Activated CD4-positive, alpha-beta T cell treated with anti-CD3 and anti-CD28 coated beads for 36 hours (primary cell): ENCODE measurements at regions not wholly inside any gene's neighbourhood (a gene's known extent, or its start where the extent isn't known, plus 50 kb on each side); places are given as distances from the start of the nearest gene placed in this dataset.
A peak's percentile ranks its signal among the peaks of the same experiment; 100 is the strongest.

Experiments
- ATAC-seq: fragments of 200-7000 bp; cut with Tn5 transposase; one replicate; pipeline ENCODE4 v1.10.0; 2021; ENCODE audit warnings: mild to moderate bottlenecking, moderate library complexity
- CTCF ChIA-PET: fragments of 350-600 bp; sonication (Branson Sonifier 250); formaldehyde crosslinking; loops from one replicate; lab custom pipeline; 2021; ENCODE audit warnings: antibody characterized with exemption; lab: Charles Lee
- POLR2A ChIA-PET: fragments of 350-600 bp; sonication (Branson Sonifier 250); formaldehyde crosslinking; loops from one replicate; lab custom pipeline; 2021; ENCODE audit warnings: antibody characterized with exemption, inconsistent platforms; lab: Charles Lee
- DNase-seq: peaks from one replicate; pipeline ENCODE4 v3.0.0-alpha.2; 2020
- H3K27ac Mint-ChIP-seq: one replicate; pipeline ENCODE4 v1.8.0; 2021; ENCODE audit warnings: mixed read lengths
- H3K27me3 Mint-ChIP-seq: one replicate; pipeline ENCODE4 v1.8.0; 2021; ENCODE audit warnings: mixed read lengths
- H3K36me3 Mint-ChIP-seq: one replicate; pipeline ENCODE4 v1.8.0; 2021; ENCODE audit warnings: low read depth, mixed read lengths
- H3K4me1 Mint-ChIP-seq: one replicate; pipeline ENCODE4 v1.8.0; 2021; ENCODE audit warnings: mixed read lengths
- H3K4me3 Mint-ChIP-seq: one replicate; pipeline ENCODE4 v1.8.0; 2021; ENCODE audit warnings: mild to moderate bottlenecking, moderate library complexity, mixed read lengths
- H3K9me3 Mint-ChIP-seq: one replicate; pipeline ENCODE4 v1.8.0; 2021; ENCODE audit warnings: low read depth, mixed read lengths
- intact Hi-C, 2 experiments: fragments of 100-400 bp; cut with DNase I in 1 of 2; cut with micrococcal nuclease in 1 of 2; formaldehyde crosslinking; loops; one replicate each; pipeline versions ENCODE4 v1.14.2 to v1.15.1; 2022 to 2024; cut with DNase I, micrococcal nuclease

DNA sequence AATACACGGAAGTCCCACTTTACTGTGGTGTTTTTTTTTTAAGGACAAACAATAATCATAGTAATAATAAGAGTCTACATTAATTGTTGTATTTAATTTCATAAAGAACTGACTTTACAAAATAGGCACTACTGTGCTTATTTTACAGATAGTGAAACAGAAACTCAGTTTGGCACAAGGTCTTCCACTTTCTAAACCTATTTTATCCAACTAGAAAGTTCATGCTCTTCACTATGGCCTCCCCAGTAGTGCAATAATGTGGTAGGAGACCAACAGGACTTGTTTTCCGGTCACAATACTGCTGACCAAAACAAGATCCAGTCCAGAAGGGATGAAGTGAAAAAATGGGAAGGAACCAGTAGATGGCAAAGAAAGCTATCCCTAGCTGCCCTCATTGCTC lies 531.6 kb downstream of the CAAP1 start:
- Mint-ChIP-seq H3K9me3 (peaks cover 11% of the 10 kb centered on the region), H3K27ac (no peak overlapping the region), H3K4me3 (no peak overlapping the region), H3K36me3 (no peaks in the 10 kb centered on the region), H3K4me1 (no peaks in the 10 kb centered on the region), H3K27me3 (no peaks in the 10 kb centered on the region)
- ATAC-seq (no peak), DNase-seq (no peak)
- intact Hi-C loops: no loop called here
- CTCF ChIA-PET: no interaction called here
- POLR2A ChIA-PET: no interaction called here

DNA sequence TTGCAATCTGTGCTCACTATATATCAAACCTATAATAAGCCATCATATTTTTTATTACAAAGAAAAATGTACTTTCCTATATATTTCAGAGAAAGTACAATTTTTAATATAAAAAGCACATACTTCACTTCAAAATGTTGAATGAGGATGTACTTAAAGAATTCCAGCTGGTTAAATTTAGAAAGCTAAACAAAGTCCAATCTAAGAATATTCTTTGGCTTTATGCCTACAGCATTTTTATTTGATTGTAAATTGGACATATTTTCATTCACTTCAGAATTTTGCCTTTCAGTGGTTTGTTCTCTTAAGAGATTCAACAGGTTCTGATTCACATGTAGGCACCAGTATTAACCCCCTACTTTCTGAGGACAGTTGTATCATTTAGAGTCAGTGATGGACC lies 533.8 kb downstream of the CAAP1 start:
- Mint-ChIP-seq H3K27ac (no peak overlapping the region), H3K4me3 (no peak overlapping the region), H3K27me3 (no peaks in the 10 kb centered on the region), H3K9me3 (peaks cover 6% of the 10 kb centered on the region), H3K36me3 (no peaks in the 10 kb centered on the region), H3K4me1 (no peaks in the 10 kb centered on the region)
- ATAC-seq (no peak), DNase-seq (no peak)
- intact Hi-C loops: no loop called here
- ChIA-PET CTCF (no interaction called here), POLR2A (no interaction called here)

DNA sequence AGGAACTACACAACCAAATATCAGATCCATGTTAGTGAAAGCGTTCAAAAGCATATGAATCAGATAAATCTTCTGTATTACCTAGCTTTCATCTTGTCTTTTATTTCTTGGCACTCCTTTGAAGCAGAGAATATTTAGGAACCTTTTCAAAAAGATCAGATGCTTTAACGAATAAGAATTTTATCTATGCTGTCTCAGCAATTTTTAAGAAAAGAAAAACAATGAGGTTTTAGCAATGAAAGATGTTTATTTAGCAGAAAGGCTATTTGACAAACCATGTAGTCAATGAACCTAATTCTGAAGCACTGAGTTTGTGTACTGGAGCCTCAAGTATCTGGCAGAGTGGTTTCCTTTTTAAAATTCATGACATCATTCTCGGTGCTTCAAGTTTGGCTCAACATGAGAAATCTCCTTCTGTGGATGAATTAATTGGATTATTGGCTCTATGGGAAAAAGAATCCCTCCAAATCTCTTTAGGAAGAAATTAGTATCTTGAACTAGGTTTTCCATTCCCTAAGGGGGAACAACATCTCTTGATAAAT lies 534.7 kb downstream of the CAAP1 start:
- ATAC-seq: no peak
- Mint-ChIP-seq H3K9me3 (peaks cover 6% of the 10 kb centered on the region), H3K4me1 (no peaks in the 10 kb centered on the region), H3K27ac (no peak overlapping the region), H3K36me3 (no peaks in the 10 kb centered on the region), H3K4me3 (no peak overlapping the region), H3K27me3 (no peaks in the 10 kb centered on the region)
- ChIA-PET POLR2A (no interaction called here), CTCF (no interaction called here)
- intact Hi-C loops: no loop called here
- no peak for DNase-seq

DNA sequence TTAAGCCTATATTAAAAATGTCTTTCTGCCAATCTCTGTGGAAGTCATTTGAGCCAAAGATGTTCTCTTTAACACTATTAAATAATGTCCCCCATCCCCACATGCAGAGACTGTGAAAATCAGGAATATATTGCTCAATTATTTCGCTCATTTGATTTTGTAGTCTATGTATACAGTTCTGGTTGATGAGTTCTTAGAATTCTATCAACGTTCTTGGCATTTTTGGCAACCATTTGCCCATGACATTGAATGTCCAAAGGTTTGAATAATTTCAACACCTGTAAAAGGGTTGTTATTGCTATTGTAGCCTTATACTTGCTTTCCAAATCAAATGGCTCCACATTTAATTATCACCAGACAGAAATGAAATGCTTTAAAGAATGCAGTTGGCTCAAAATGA lies 536.1 kb downstream of the CAAP1 start:
- CTCF ChIA-PET: no interaction called here
- intact Hi-C loops: no loop called here
- H3K27ac Mint-ChIP-seq: no peak overlapping the region
- H3K36me3 Mint-ChIP-seq: no peaks in the 10 kb centered on the region
- ATAC-seq (no peak), DNase-seq (no peak)
- peaks cover 4% of the 10 kb centered on the region for H3K9me3 Mint-ChIP-seq
- no peaks in the 10 kb centered on the region for H3K4me1 Mint-ChIP-seq
- H3K27me3 Mint-ChIP-seq: no peaks in the 10 kb centered on the region
- H3K4me3 Mint-ChIP-seq: no peak overlapping the region
- POLR2A ChIA-PET: no interaction called here

DNA sequence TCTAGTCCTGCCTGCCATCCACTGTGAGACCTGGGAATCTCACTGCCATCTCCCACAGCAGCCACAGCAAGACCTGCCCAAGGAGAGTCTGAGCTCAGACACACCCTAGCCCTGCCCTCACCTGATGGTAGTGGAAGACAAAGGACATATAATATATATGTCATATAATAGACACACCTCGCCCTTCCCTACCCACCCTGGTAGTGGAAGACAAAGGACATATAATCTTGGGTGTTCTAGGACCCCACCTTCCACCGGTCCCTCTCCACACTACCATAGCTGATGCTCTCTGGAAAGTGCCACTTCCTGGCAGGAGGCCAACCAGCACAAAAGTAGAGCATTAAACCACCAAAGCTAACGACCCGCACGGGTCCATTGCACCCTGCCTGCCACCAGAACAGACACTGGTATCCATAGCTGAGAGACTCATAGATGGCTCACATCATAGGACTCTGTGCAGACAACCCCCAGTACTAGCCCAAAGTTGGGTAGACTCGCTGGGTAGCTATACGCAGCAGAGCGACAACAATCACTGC lies 545.6 kb downstream of the CAAP1 start:
- no peaks in the 10 kb centered on the region for H3K27me3 Mint-ChIP-seq
- no peak overlapping the region for H3K27ac Mint-ChIP-seq
- no peaks in the 10 kb centered on the region for H3K4me1 Mint-ChIP-seq
- DNase-seq (no peak), ATAC-seq (no peak)
- ChIA-PET CTCF (no interaction called here), POLR2A (no interaction called here)
- H3K36me3 Mint-ChIP-seq: no peaks in the 10 kb centered on the region
- intact Hi-C loops: no loop called here
- H3K9me3 Mint-ChIP-seq: peaks cover 10% of the 10 kb centered on the region
- no peak overlapping the region for H3K4me3 Mint-ChIP-seq

DNA sequence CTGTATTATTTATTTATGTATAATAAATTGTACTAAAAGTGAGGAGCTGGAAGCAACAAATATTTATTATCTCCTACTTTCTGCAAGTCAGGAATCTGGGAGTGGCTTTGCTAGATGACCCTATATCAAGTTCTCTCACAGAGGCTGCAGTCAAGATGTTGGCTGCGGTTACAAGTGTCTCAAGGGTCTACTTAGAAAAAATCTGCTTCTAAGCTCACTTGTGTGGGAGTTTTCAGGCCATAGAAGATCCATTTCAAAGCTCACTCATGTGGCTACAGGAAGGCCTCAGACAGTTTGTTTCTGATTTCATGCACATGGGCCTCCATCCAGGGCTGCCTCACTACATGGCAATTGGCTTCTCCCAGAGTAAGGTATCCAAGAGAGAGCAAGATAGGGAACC lies 551.1 kb downstream of the CAAP1 start:
- no peak for DNase-seq
- Mint-ChIP-seq H3K36me3 (no peaks in the 10 kb centered on the region), H3K4me1 (no peaks in the 10 kb centered on the region), H3K4me3 (no peak overlapping the region), H3K9me3 (peaks cover 10% of the 10 kb centered on the region), H3K27ac (no peak overlapping the region), H3K27me3 (no peaks in the 10 kb centered on the region)
- intact Hi-C loops: no loop called here
- ChIA-PET CTCF (no interaction called here), POLR2A (no interaction called here)
- ATAC-seq: no peak

DNA sequence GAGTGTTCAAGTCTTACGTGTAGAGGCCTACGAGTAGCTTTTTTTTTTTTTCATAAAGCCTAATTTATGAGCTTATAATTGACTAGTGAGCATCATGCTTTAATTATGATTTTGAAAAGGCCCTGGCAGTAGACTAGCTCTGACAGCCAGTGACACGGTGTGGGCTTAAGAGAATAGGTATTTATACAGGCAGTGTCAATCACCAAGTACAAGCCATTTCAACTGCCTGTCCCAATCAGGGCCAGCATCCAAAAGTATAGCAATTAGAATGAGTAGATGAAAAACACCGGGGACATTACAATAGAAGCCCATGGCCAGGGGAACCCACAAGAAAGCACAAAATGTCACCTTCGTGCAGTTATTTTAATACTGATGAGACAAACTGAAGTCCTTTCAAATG lies 552.8 kb downstream of the CAAP1 start:
- no peaks in the 10 kb centered on the region for H3K36me3 Mint-ChIP-seq
- H3K27me3 Mint-ChIP-seq: no peaks in the 10 kb centered on the region
- no peak overlapping the region for H3K4me3 Mint-ChIP-seq
- H3K4me1 Mint-ChIP-seq: no peaks in the 10 kb centered on the region
- no peak for ATAC-seq
- no peak for DNase-seq
- no peak overlapping the region for H3K27ac Mint-ChIP-seq
- peaks cover 5% of the 10 kb centered on the region for H3K9me3 Mint-ChIP-seq
- ChIA-PET POLR2A (interaction anchor here (0.7 kb wide), 1 partner anchor 268 kb away, joined by 6 read pairs; no protein-coding TSS in a partner anchor), CTCF (no interaction called here)
- intact Hi-C loops: no loop called here

DNA sequence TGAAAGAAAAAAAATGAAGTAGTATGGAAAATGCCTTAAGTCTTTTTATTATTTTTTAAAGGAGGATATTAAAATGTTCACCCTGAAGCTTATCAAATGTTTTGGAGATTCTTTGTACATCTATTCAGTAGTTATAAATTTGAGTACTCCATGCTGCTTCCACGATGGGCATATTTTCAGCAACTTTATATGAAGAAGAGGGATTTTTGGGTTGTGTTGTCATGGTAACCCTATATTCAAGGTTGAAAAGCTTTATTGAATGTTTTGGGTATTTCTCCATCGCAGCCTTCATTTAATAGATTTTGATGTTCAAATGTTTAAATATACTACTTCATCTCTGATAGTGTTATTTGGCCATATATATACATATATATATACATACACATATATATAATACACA lies 557.5 kb downstream of the CAAP1 start:
- DNase-seq (no peak), ATAC-seq (no peak)
- Mint-ChIP-seq H3K9me3 (no peaks in the 10 kb centered on the region), H3K4me1 (no peaks in the 10 kb centered on the region), H3K27ac (no peak overlapping the region), H3K4me3 (no peak overlapping the region), H3K27me3 (no peaks in the 10 kb centered on the region), H3K36me3 (no peaks in the 10 kb centered on the region)
- ChIA-PET CTCF (no interaction called here), POLR2A (no interaction called here)
- intact Hi-C loops: no loop called here

DNA sequence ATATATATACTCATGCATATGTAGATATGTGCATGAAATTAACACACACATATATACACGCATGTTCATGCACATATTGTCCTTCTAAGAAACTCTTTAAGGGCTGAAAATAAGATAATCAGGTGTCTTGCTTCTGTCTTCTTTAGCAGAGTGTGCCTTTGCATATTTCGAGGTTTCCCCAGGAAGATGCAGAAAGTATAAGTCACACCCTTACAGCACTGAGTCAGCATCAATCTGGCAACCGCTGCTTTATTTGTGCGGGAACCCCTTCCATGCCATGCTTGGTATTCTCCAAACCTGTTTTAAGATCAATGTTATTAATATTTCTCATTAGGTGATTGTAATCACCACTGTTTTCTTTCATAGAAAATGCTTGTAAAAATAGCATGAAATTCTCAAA lies 557.9 kb downstream of the CAAP1 start:
- Mint-ChIP-seq H3K36me3 (no peaks in the 10 kb centered on the region), H3K9me3 (no peaks in the 10 kb centered on the region), H3K4me1 (no peaks in the 10 kb centered on the region), H3K27me3 (no peaks in the 10 kb centered on the region), H3K4me3 (no peak overlapping the region), H3K27ac (no peak overlapping the region)
- CTCF ChIA-PET: interaction anchor here (1.1 kb wide), 1 partner anchor 10 kb away, joined by 3 read pairs; no protein-coding TSS in a partner anchor
- DNase-seq (no peak), ATAC-seq (no peak)
- intact Hi-C loops: no loop called here
- POLR2A ChIA-PET: no interaction called here

DNA sequence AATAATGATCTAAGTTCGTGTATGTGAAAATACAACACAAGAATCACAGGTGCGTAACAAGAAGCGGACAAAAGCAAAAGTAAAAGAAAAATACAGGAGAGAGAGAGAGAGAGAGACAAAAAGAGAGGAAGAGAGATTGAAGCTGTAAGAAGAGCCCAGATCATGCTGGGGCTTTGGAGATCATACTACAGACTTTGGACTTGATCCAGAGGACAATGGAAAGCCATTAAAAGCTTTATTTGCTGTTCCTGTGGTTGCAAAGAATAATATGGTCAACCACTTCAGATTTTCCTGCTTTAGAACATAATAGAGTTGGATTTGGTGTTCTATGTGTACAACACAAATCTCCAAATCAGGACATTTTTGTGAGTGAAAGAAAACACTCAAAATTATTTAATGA lies 561.4 kb downstream of the CAAP1 start:
- CTCF ChIA-PET: no interaction called here
- no peak for DNase-seq
- no peak for ATAC-seq
- H3K36me3 Mint-ChIP-seq: no peaks in the 10 kb centered on the region
- intact Hi-C loops: no loop called here
- H3K27me3 Mint-ChIP-seq: no peaks in the 10 kb centered on the region
- POLR2A ChIA-PET: no interaction called here
- H3K27ac Mint-ChIP-seq: no peak overlapping the region
- no peak overlapping the region for H3K4me3 Mint-ChIP-seq
- no peaks in the 10 kb centered on the region for H3K9me3 Mint-ChIP-seq
- H3K4me1 Mint-ChIP-seq: no peaks in the 10 kb centered on the region

DNA sequence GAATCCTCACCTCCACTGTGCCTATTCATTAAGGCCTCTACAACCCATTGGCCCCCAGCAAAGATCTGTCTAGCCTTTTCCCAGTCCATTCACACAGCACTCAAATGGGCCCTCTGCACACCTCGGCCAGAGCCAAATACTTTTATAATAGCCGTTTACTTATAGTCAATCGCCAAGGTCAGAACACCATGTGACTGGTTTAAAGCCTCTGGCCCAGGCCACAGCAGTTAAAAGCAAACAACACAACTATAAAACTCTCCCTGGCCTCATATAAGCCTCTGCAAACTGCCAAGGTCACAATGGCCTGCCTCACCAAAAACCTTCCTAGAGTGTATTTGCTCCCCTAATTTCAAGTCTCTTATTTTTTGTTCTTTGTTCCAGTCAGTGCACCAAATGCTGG lies 562.6 kb downstream of the CAAP1 start:
- no peaks in the 10 kb centered on the region for H3K9me3 Mint-ChIP-seq
- H3K4me3 Mint-ChIP-seq: no peak overlapping the region
- CTCF ChIA-PET: no interaction called here
- intact Hi-C loops: loop anchor here in 1 of 2 experiments (5.0 kb wide), 1 partner anchor 368 kb away; no protein-coding TSS in a partner anchor
- ATAC-seq: no peak
- no peaks in the 10 kb centered on the region for H3K4me1 Mint-ChIP-seq
- DNase-seq: no peak
- H3K27ac Mint-ChIP-seq: no peak overlapping the region
- H3K27me3 Mint-ChIP-seq: no peaks in the 10 kb centered on the region
- no peaks in the 10 kb centered on the region for H3K36me3 Mint-ChIP-seq
- POLR2A ChIA-PET: no interaction called here

DNA sequence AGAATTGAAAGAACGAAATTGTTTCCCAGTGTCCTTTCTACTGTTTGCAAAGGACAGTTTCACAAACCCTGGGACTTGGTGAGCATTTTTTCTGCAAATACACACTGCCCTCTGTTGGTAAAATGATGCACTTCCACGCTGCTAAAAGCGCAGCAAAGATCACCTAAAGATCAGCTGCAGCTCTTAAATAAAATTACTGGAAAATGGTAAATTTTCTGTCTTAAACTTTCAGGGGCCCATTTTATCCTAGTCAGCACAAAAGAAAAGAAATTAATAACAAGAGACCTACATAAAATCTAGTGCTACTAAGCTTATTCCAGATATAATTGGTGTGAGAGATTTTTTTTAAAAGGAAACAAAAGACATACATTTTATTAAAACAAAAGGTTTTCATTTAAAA lies 566.0 kb downstream of the CAAP1 start:
- H3K9me3 Mint-ChIP-seq: peaks cover 3% of the 10 kb centered on the region
- DNase-seq (peak; percentile 24), ATAC-seq (no peak)
- CTCF ChIA-PET: interaction anchor here (0.6 to 0.7 kb wide), 2 partner anchors 462 to 681 kb away, joined by 3 read pairs; no protein-coding TSS in a partner anchor
- H3K36me3 Mint-ChIP-seq: no peaks in the 10 kb centered on the region
- no peaks in the 10 kb centered on the region for H3K27me3 Mint-ChIP-seq
- H3K4me1 Mint-ChIP-seq: no peaks in the 10 kb centered on the region
- intact Hi-C loops: loop anchor here (1.0 to 5.0 kb wide), 2 partner anchors 362 to 364 kb away; no protein-coding TSS in a partner anchor
- H3K27ac Mint-ChIP-seq: no peak overlapping the region
- POLR2A ChIA-PET: no interaction called here
- H3K4me3 Mint-ChIP-seq: no peak overlapping the region
